ENCODE measurements at regions not wholly inside any gene's neighbourhood (a gene's known extent, or its start where the extent isn't known, plus 50 kb on each side); places are given as distances from the start of the nearest gene placed in this dataset.
"Not testable (repeated sequence)": the region's sequence is repeated elsewhere in the genome, so short reads cannot be mapped to it uniquely, and the experiment has no call there.

DNA sequence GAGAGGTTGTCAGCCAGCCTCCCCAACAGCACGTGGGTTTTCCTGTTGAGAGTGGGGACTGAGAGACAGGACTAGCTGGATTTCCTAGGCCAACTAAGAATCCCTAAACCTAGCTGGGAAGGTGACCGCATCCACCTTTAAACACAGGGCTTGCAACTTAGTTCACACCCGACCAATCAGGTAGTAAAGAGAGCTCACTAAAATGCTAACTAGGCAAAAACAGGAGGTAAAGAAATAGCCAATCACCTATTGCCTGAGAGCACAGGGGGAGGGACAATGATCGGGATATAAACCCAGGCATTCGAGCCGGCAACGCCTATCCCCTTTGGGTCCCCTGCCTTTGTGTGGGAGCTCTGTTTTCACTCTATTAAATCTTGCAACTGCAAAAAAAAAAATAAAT, 180.5 kb upstream of the TBX18 start:
- ATAC-seq (ENCODE audit: low read depth); in situ Hi-C loops (cut with MboI; ENCODE audit: low sequenced_read_pairs); H3K23ac ChIP-seq (ENCODE audit: low read depth, low read length): not testable (repeated sequence)

More for the DNA sequence above, 180.5 kb upstream of the TBX18 start:
- intact Hi-C loops (cut with micrococcal nuclease); H3K27ac ChIP-seq (ENCODE audit: insufficient read depth, low read length); H3K27me3 ChIP-seq (ENCODE audit: control insufficient read depth, insufficient read depth, low read length); H3K18ac ChIP-seq (ENCODE audit: low read depth, low read length); BruUV-seq (replicated peaks); H3K4ac ChIP-seq (ENCODE audit: low read depth, low read length); CTCF ChIA-PET; H3K4me1 ChIP-seq (ENCODE audit: control insufficient read depth, insufficient read depth, low read length); H3K9ac ChIP-seq (ENCODE audit: low read depth, low read length); H3K79me1 ChIP-seq (ENCODE audit: low read depth in 1 of 2, low read length in 2 of 2); H3K9me1 ChIP-seq (ENCODE audit: insufficient read depth, low read length); dilution Hi-C loops (cut with HindIII; ENCODE audit: low sequenced_read_pairs, unreplicated experiment); H2AK9ac ChIP-seq (replicated peaks; ENCODE audit: low read depth, low read length, poor library complexity); H4K8ac ChIP-seq (ENCODE audit: low read depth in 2 of 2, low read length in 2 of 2); H2BK15ac ChIP-seq (ENCODE audit: low read depth, low read length); H2AFZ ChIP-seq (replicated peaks; ENCODE audit: low read length, poor library complexity); H3K36me3 ChIP-seq (ENCODE audit: control insufficient read depth, insufficient read depth, low read length); H4K91ac ChIP-seq (ENCODE audit: insufficient read depth, low read depth, low read length); H3K9me3 ChIP-seq (ENCODE audit: control insufficient read depth, insufficient read depth, low read length); H2BK20ac ChIP-seq (ENCODE audit: low read depth, low read length); H4K5ac ChIP-seq (ENCODE audit: low read depth, low read length); H4K20me1 ChIP-seq (ENCODE audit: insufficient read depth, low read length); H3K14ac ChIP-seq (replicated peaks; ENCODE audit: low read depth, low read length); H3K56ac ChIP-seq (ENCODE audit: extremely low read depth, insufficient read depth, low read length); H2BK5ac ChIP-seq (ENCODE audit: low read depth, low read length, poor library complexity, severe bottlenecking); H3K4me2 ChIP-seq (ENCODE audit: low read depth, low read length); POLR2A ChIA-PET (ENCODE audit: unreplicated experiment); H2AK5ac ChIP-seq (ENCODE audit: low read depth, low read length); DNase-seq; H3K4me3 ChIP-seq (ENCODE audit: insufficient read depth, low read depth, low read length); H2BK120ac ChIP-seq (ENCODE audit: low read depth, low read length): not testable (repeated sequence)
- no CpG with 5 or more reads among the region's 7 CpGs for WGBS, 2 experiments (ENCODE audit: extremely low coverage in 2 of 2, insufficient read length in 1 of 2)

Measured in IMR-90 (cell line).